GM12872 (cell line): ENCODE measurements at regions not wholly inside any gene's neighbourhood (a gene's known extent, or its start where the extent isn't known, plus 50 kb on each side); places are given as distances from the start of the nearest gene placed in this dataset.

Experiments used
- TF ChIP-seq, protein P1 (sequence below): IDR thresholded peaks from 3 replicates; pipeline ENCODE4 v1.5.1; 2011; ENCODE audit warnings: low read depth, mild to moderate bottlenecking, low read length, moderate library complexity; ENCODE audit not compliant: insufficient read depth

DNA sequence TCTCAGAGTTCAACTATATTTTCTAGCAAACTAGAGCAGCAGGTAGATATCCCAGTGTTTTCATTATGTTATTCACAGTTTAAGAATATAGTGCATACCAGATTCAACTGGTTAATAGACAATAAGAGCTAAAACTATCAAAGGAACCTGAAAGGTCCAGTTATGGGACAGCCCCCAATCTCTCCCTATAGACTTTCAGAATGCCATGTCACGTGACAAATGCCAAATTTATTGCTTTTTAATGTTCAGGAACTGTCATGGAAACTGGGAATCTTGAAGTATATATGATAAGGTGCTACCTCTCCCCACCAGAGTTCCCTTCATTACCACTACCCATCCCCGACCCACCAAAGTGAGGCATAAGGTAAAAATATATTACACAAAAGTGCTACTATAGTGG lies 629.0 kb upstream of the SEMA6A start:
- TF ChIP-seq, protein P1, sequence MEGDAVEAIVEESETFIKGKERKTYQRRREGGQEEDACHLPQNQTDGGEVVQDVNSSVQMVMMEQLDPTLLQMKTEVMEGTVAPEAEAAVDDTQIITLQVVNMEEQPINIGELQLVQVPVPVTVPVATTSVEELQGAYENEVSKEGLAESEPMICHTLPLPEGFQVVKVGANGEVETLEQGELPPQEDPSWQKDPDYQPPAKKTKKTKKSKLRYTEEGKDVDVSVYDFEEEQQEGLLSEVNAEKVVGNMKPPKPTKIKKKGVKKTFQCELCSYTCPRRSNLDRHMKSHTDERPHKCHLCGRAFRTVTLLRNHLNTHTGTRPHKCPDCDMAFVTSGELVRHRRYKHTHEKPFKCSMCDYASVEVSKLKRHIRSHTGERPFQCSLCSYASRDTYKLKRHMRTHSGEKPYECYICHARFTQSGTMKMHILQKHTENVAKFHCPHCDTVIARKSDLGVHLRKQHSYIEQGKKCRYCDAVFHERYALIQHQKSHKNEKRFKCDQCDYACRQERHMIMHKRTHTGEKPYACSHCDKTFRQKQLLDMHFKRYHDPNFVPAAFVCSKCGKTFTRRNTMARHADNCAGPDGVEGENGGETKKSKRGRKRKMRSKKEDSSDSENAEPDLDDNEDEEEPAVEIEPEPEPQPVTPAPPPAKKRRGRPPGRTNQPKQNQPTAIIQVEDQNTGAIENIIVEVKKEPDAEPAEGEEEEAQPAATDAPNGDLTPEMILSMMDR, result no peak

DNA sequence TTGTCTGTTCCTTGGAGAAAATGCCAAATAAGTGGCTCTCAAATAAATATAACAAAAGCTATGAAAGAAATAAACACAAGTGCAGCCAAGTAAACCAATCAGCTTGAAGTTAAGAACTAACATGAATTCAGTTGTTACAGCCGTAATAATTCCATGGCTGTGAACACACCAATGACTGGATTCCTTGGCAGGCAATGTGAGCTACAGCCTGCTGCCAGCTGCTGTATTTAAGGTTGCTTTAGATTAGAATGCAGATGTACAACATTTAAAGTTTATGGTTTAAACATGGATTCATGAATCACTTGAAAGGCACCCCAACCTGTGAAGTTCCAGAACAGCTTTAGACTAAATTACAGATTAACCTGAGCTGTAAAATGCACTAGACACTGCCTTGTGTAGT lies 626.4 kb upstream of the SEMA6A start:
- TF ChIP-seq, protein P1, result no peak

DNA sequence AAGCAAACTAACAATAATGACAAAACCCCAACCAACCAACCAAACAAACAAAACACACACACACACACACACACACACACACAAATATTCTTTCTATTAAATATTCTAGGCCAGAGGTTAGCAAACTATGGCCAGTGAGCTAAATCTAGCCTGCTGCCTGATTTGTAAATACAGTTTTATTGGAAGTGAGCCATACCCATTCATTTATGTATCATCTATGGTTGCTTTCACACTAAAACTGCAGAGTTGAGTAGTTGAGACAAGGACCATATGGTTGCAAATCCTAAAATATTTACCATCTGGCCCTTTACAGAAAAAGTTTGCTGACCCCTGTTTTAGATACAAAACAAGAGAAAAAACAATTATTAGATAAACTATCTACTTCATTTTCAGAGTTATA lies 620.5 kb upstream of the SEMA6A start:
- TF ChIP-seq, protein P1, result no peak

DNA sequence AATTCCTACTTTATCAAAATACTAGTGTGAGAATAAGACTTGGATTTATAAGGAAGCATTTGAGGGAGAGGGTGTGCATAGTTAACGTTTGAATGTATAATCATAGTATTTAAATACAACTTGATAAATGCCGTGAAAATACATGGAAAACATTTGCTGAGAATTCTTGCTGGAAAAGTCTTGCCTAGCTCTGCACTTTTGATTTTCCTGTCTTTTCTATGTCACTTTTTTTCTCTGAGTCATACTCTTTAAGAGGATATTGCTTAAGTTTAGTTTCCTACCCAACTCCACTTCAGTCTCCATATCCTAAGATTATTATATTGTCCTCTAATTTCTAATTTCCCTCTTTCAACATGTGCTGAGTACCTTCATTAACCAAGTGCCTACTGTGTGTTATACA lies 616.6 kb upstream of the SEMA6A start:
- TF ChIP-seq, protein P1, result no peak

DNA sequence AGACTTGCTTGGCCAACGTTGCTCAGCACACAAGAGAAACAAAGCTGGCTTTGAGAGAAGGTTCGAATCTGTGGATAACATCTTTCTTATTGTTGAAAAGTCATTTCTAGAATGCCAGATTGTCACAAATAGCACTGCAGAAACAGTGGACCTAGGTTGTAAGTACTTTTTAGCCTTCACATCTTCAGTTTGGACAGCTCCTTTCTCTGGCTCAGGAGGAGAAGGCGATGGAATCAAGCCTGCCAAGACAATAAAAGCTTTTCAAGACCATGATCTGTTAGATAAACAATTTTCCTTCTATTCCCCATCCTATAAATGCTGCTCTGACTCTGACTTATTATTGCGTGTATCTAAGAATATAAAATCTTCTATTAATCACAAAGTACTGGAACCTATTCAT lies 615.2 kb upstream of the SEMA6A start:
- TF ChIP-seq, protein P1, result no peak

DNA sequence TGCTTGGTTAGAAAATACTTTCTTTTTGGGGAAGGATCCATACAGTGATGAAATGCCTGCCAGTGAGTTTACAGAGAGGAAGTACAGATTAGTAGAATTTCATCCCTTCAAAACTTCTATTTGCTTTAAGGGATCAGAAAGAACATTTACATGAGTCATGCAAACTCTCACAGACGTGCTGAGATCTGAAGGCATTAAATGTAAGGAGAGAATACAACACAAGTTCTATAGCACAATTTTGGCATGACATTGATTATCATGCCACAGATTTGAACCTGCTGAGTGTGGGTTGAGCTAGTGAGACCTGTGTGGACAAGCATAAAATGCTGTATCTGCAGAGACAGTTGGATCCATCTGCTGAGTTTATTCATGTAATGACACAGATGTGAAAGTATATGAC lies 613.6 kb upstream of the SEMA6A start:
- TF ChIP-seq, protein P1, result no peak

DNA sequence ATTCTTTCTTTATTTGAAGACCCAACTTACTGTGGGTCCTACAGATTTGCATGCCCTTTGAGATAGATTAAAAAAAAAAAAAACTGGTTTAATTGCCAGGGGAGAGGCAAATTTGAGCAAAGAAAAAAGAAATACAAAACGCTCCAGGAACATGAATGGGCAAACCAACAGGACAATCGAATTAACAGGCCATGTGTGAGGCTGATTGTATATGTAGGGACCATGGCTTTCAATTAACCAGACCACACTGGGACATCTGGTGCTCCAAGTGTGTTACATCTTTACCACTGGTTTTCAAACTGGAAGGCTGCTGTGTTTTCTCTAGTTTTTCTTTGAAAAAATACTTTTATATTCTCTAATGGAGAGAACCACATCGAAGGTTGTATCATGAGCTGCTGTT lies 612.1 kb upstream of the SEMA6A start:
- TF ChIP-seq, protein P1, result no peak

DNA sequence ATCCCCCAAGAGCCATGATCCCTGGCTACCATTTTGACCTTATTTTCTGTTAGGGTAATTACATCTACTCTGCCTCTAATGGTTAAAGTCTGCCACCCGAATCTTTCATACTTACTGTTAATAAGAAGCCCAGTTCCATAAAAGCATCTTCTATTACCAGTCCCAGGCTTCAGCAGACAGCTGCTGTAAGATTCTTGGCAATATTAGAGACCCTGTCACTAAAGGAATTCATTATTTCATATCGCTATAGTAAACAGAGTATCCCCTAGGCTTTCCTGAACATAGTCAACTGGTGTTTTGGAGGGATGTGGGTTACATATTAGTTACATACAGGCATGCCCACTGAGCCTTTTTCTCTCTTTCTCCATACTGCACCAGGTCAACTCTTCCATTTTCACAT lies 608.7 kb upstream of the SEMA6A start:
- TF ChIP-seq, protein P1, result no peak
